Activated CD8-positive, alpha-beta T cell treated with anti-CD3 and anti-CD28 coated beads, Interleukin-2, amount 10 ng/mL, durations not matched to agents 7 days and 5 days (primary cell): ENCODE measurements at regions not wholly inside any gene's neighbourhood (a gene's known extent, or its start where the extent isn't known, plus 50 kb on each side); places are given as distances from the start of the nearest gene placed in this dataset.
"Not testable (repeated sequence)": the region's sequence is repeated elsewhere in the genome, so short reads cannot be mapped to it uniquely, and the experiment has no call there.

Experiments used
- ATAC-seq: fragments of 150-1000 bp; cut with Tn5 transposase; one replicate; pipeline ENCODE4 v1.10.0; 2021; ENCODE audit warnings: moderate library complexity
- CTCF ChIA-PET: fragments of 350-600 bp; sonication (Branson Sonifier 250); formaldehyde crosslinking; loops from one replicate; lab custom pipeline; 2021; ENCODE audit warnings: antibody characterized with exemption; lab: Charles Lee
- POLR2A ChIA-PET: fragments of 350-600 bp; sonication (Branson Sonifier 250); formaldehyde crosslinking; loops from one replicate; lab custom pipeline; 2021; ENCODE audit warnings: antibody characterized with exemption; lab: Charles Lee
- DNase-seq: peaks from one replicate; pipeline ENCODE4 v3.0.0-alpha.2; 2020
- H3K27ac Mint-ChIP-seq: one replicate; pipeline ENCODE4 v1.8.0; 2021; ENCODE audit warnings: mild to moderate bottlenecking, mixed read lengths
- H3K27me3 Mint-ChIP-seq: one replicate; pipeline ENCODE4 v1.8.0; 2021; ENCODE audit warnings: low read depth, mixed read lengths
- H3K36me3 Mint-ChIP-seq: one replicate; pipeline ENCODE4 v1.8.0; 2021; ENCODE audit warnings: low read depth, mixed read lengths
- H3K4me1 Mint-ChIP-seq: one replicate; pipeline ENCODE4 v1.8.0; 2021; ENCODE audit warnings: low read depth, mixed read lengths
- H3K4me3 Mint-ChIP-seq: one replicate; pipeline ENCODE4 v1.8.0; 2021; ENCODE audit warnings: mild to moderate bottlenecking, mixed read lengths
- H3K9me3 Mint-ChIP-seq: one replicate; pipeline ENCODE4 v1.8.0; 2022; ENCODE audit warnings: mixed read lengths; ENCODE audit not compliant: insufficient read depth

DNA sequence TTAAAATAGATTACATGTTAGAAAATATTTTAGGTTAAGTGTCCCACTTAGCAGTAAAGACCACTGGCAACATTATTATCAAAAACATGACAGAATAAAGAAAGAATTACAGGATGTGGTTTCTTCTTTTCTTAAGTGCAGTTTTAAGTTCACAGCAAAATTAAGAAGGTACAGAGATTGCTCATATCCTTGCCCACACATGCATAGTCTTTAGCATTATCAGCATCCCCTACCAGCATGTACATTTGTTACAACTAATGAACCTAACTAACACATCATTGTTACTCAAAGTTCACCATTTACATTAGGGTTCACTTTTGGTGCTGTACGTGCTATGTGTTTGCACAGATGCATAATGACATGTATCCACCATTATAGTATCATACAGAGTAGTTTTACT, 837.7 kb upstream of the CDH9 start:
- Mint-ChIP-seq H3K4me3 (no peak overlapping the region), H3K27me3 (no peaks in the 10 kb centered on the region), H3K9me3 (peaks cover 14% of the 10 kb centered on the region), H3K36me3 (no peaks in the 10 kb centered on the region), H3K4me1 (no peaks in the 10 kb centered on the region), H3K27ac (no peak overlapping the region)
- ATAC-seq, result no peak
- POLR2A ChIA-PET, result no interaction called here
- CTCF ChIA-PET, result no interaction called here
- DNase-seq, result no peak

DNA sequence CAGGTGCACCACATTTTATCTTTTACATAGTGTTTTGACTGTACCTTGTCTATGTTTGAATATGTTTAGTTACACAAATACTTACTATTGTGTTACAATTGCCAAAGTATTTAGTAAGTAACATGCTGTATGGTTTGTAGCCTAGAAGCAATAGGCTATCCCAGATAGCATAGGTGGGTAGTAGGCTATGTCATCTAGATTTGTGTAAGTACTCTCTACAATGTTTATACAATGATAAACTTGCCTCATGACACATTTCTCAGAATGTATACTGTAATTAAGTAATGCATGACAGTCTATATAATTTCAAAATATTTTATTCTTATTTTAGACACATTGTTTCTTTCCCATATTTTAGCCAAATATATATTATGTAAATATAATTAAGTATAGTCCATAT, 836.8 kb upstream of the CDH9 start:
- ChIA-PET POLR2A (no interaction called here), CTCF (no interaction called here)
- Mint-ChIP-seq H3K4me1 (no peaks in the 10 kb centered on the region), H3K9me3 (peaks cover 14% of the 10 kb centered on the region), H3K27ac (no peak overlapping the region), H3K27me3 (no peaks in the 10 kb centered on the region), H3K4me3 (no peak overlapping the region), H3K36me3 (no peaks in the 10 kb centered on the region)
- DNase-seq (no peak), ATAC-seq (no peak)

GRCh38 chr5:27868292-27868691, 829.9 kb upstream of the CDH9 start:
- ATAC-seq (no peak), DNase-seq (no peak)
- ChIA-PET POLR2A (no interaction called here), CTCF (no interaction called here)
- Mint-ChIP-seq H3K27ac (no peak overlapping the region), H3K36me3 (no peaks in the 10 kb centered on the region), H3K9me3 (peaks cover 36% of the 10 kb centered on the region), H3K4me3 (no peak overlapping the region), H3K4me1 (no peaks in the 10 kb centered on the region), H3K27me3 (no peaks in the 10 kb centered on the region)

DNA sequence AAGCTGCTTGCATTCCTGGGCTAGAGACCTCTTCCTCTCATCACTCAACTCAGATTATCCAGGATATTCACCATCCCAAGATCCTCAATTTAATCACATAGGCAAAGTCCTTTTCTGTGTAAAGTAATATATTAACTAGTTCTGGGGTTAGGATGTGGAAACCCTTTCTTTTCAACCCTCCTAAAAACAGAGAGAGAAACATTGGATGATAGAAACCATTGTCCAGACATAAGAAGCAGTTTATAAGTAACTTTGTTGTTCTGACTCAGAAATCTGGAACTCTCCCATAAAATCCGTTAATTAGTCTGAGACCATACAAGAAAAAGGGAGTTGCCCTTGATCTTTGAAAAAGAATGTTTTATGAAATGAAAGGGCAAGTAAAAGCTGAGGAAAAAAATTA, 817.1 kb upstream of the CDH9 start:
- Mint-ChIP-seq H3K27ac (no peak overlapping the region), H3K36me3 (no peaks in the 10 kb centered on the region), H3K4me3 (no peak overlapping the region), H3K27me3 (no peaks in the 10 kb centered on the region), H3K4me1 (no peaks in the 10 kb centered on the region), H3K9me3 (peaks cover 22% of the 10 kb centered on the region)
- no peak for DNase-seq
- POLR2A ChIA-PET, result no interaction called here
- CTCF ChIA-PET, result no interaction called here
- no peak for ATAC-seq

GRCh38 chr5:27854243-27854852, 816.0 kb upstream of the CDH9 start:
- H3K36me3 Mint-ChIP-seq, result no peaks in the 10 kb centered on the region
- ChIA-PET POLR2A (no interaction called here), CTCF (no interaction called here)
- H3K27me3 Mint-ChIP-seq, result no peaks in the 10 kb centered on the region
- H3K4me1 Mint-ChIP-seq, result no peaks in the 10 kb centered on the region
- H3K9me3 Mint-ChIP-seq, result peaks cover 27% of the 10 kb centered on the region
- no peak overlapping the region for H3K27ac Mint-ChIP-seq
- ATAC-seq (no peak), DNase-seq (no peak)
- no peak overlapping the region for H3K4me3 Mint-ChIP-seq

DNA sequence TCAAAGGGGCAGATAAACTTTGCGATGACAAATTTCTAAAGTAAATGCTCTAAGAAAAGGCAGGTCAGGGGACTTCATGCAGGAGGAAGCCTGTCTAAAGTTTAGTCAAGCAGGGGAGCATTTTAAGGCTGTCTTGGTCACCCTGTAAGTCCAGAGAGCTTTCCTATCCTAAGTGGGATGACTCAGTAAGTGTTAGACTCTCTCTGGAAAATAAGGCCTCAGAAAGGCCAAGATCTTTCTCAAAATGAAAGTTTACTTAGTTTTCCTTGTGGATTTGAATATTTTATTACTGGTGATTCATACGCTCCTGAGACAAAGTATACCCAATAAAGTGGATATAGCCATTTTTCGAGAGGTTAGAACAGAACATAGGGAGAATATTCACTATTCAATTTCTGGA, 806.9 kb upstream of the CDH9 start:
- ATAC-seq (no peak), DNase-seq (no peak)
- Mint-ChIP-seq H3K9me3 (peaks cover 31% of the 10 kb centered on the region), H3K36me3 (no peaks in the 10 kb centered on the region), H3K27ac (no peak overlapping the region), H3K4me1 (no peaks in the 10 kb centered on the region), H3K4me3 (no peak overlapping the region), H3K27me3 (no peaks in the 10 kb centered on the region)
- POLR2A ChIA-PET, result no interaction called here
- CTCF ChIA-PET, result no interaction called here

- H3K36me3 Mint-ChIP-seq, POLR2A ChIA-PET, H3K27ac Mint-ChIP-seq, H3K27me3 Mint-ChIP-seq, H3K4me3 Mint-ChIP-seq, CTCF ChIA-PET, H3K4me1 Mint-ChIP-seq, DNase-seq, ATAC-seq: not testable (repeated sequence)
- peaks cover 33% of the 10 kb centered on the region for H3K9me3 Mint-ChIP-seq
Observed at GRCh38 chr5:27836704-27837103, 798.3 kb upstream of the CDH9 start.

DNA sequence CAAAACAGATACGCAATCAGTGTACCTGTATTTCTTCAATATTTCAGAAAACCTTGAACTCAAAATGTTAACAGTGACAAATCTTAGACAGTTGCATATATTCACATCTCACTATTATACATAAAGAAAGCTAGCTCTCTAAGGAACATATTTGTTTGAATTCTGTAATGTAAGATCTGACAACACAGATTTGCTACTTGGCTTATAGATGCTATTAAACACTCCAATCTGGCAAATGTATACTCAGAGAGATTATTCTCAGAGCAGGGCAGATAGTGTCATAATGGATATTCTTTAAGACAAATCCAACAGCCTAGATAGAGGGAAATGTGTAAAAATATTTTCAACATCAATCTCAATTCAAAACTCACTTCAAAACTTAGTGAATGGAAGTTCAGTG, 794.5 kb upstream of the CDH9 start:
- ATAC-seq, result no peak
- H3K27ac Mint-ChIP-seq, result no peak overlapping the region
- no peaks in the 10 kb centered on the region for H3K36me3 Mint-ChIP-seq
- ChIA-PET POLR2A (no interaction called here), CTCF (no interaction called here)
- DNase-seq, result no peak
- no peaks in the 10 kb centered on the region for H3K4me1 Mint-ChIP-seq
- peaks cover 34% of the 10 kb centered on the region for H3K9me3 Mint-ChIP-seq
- H3K27me3 Mint-ChIP-seq, result no peaks in the 10 kb centered on the region
- H3K4me3 Mint-ChIP-seq, result no peak overlapping the region

GRCh38 chr5:27830546-27830945, 792.2 kb upstream of the CDH9 start:
- H3K9me3 Mint-ChIP-seq, result peaks cover 29% of the 10 kb centered on the region
- no peak overlapping the region for H3K4me3 Mint-ChIP-seq
- ATAC-seq (no peak), DNase-seq (no peak)
- no peaks in the 10 kb centered on the region for H3K36me3 Mint-ChIP-seq
- ChIA-PET CTCF (no interaction called here), POLR2A (no interaction called here)
- no peaks in the 10 kb centered on the region for H3K4me1 Mint-ChIP-seq
- H3K27me3 Mint-ChIP-seq, result no peaks in the 10 kb centered on the region
- no peak overlapping the region for H3K27ac Mint-ChIP-seq

DNA sequence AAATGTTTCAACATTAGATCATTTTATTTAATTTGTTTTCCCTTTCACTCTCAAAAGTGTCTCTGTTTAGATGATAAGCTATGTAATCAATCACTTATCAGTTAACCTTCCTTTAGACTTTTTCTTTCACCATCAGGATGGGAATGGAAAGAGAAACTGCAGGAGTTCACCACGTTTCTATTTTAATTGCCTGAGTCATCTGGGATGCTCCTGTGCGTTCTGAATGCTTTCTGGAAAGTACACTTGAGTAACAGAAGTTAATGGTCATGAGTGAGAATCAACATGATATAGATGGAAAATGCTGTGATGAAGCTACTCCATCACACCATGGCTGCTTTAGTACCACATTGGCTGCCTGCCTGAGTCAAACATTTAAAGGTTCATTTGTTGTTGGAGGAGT, 783.3 kb upstream of the CDH9 start:
- Mint-ChIP-seq H3K4me3 (no peak overlapping the region), H3K27ac (no peak overlapping the region), H3K9me3 (peaks cover 26% of the 10 kb centered on the region), H3K36me3 (no peaks in the 10 kb centered on the region), H3K4me1 (no peaks in the 10 kb centered on the region), H3K27me3 (no peaks in the 10 kb centered on the region)
- DNase-seq (no peak), ATAC-seq (no peak)
- CTCF ChIA-PET, result no interaction called here
- POLR2A ChIA-PET, result no interaction called here

GRCh38 chr5:27818888-27819287, 780.5 kb upstream of the CDH9 start:
- H3K27ac Mint-ChIP-seq, result no peak overlapping the region
- CTCF ChIA-PET, result no interaction called here
- peaks cover 29% of the 10 kb centered on the region for H3K9me3 Mint-ChIP-seq
- H3K4me3 Mint-ChIP-seq, result no peak overlapping the region
- ATAC-seq (no peak), DNase-seq (no peak)
- no peaks in the 10 kb centered on the region for H3K4me1 Mint-ChIP-seq
- POLR2A ChIA-PET, result no interaction called here
- no peaks in the 10 kb centered on the region for H3K36me3 Mint-ChIP-seq
- no peaks in the 10 kb centered on the region for H3K27me3 Mint-ChIP-seq

DNA sequence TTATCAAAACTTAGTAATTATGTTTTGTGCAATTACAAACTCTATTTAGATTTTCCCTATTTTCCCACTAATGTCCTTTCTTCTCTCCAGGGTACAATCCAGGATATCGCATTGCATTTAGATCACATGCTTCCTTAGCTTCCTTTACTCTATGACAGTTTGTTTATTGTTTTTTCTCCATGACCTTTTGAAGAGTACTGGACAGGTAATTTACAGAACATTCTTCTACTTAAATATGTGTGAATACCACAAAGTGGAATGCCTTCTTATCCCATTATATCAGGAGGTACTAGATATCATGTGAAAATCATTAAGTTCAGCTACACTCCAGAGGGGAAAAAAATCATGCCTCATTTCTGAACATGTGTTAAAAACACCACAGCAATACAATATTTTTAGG, 776.6 kb upstream of the CDH9 start:
- Mint-ChIP-seq H3K4me1 (no peaks in the 10 kb centered on the region), H3K4me3 (no peak overlapping the region), H3K27me3 (no peaks in the 10 kb centered on the region), H3K36me3 (no peaks in the 10 kb centered on the region), H3K27ac (no peak overlapping the region), H3K9me3 (peaks cover 36% of the 10 kb centered on the region)
- CTCF ChIA-PET, result no interaction called here
- no peak for DNase-seq
- POLR2A ChIA-PET, result no interaction called here
- no peak for ATAC-seq

DNA sequence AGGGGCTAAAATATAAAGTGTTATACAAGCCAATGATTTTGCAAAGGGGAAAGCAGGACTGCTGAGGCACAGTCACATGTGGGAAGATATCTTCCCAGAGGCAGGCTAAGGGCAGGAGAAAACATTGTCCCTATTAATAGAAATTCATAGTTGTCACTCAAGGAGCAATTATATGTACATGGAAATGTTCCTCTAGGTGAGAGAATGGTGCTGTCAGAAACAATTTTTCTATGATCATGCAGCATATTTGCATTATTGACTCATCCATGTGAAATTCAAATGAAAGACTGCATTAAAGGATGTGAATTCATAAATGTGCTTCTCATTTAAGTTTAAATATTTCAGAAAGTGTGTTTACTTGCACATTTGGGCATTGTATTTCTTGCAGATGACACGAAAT, 775.9 kb upstream of the CDH9 start:
- ChIA-PET CTCF (no interaction called here), POLR2A (no interaction called here)
- Mint-ChIP-seq H3K36me3 (no peaks in the 10 kb centered on the region), H3K9me3 (peaks cover 39% of the 10 kb centered on the region), H3K4me1 (no peaks in the 10 kb centered on the region), H3K27ac (no peak overlapping the region), H3K27me3 (no peaks in the 10 kb centered on the region), H3K4me3 (no peak overlapping the region)
- DNase-seq, result no peak
- ATAC-seq, result no peak
